OCI-LY7 (cell line): ENCODE measurements at regions not wholly inside any gene's neighbourhood (a gene's known extent, or its start where the extent isn't known, plus 50 kb on each side); places are given as distances from the start of the nearest gene placed in this dataset.

Experiments
- BruUV-seq: library from RNA; stranded (reverse); fragments of 400-500 nt; replicated peaks from 2 replicates; lab custom pipeline; 2021; lab: Mats Ljungman, UMichigan
- CTCF ChIA-PET: fragments of 300-600 bp; sonication (Branson Sonifier 250); formaldehyde crosslinking; loops from one replicate; lab custom pipeline; 2022; ENCODE audit warnings: antibody characterized with exemption; ENCODE audit not compliant: unreplicated experiment; lab: Charles Lee
- POLR2A ChIA-PET: fragments of 300-600 bp; sonication (Branson Sonifier 250); formaldehyde crosslinking; loops from one replicate; lab custom pipeline; 2022; ENCODE audit warnings: antibody characterized with exemption; lab: Charles Lee
- DNase-seq: peaks from one replicate; pipeline ENCODE4 v3.0.0-alpha.2; 2015; ENCODE audit warnings: low spot score
- H2AFZ ChIP-seq: fragments of 200-600 bp; sonication (generic), shearing (Covaris generic); 2 replicates; pipeline ENCODE4 v1.6.1; 2014; ENCODE audit warnings: mild to moderate bottlenecking, antibody characterized with exemption, low read length, moderate library complexity
- H3K27ac ChIP-seq: fragments of 200-600 bp; sonication (generic); 2 replicates; pipeline ENCODE4 v1.5.1; 2014; ENCODE audit warnings: mixed run types, low read depth, mild to moderate bottlenecking, moderate library complexity, low read length, inconsistent platforms; ENCODE audit not compliant: poor library complexity, severe bottlenecking
- H3K36me3 ChIP-seq: fragments of 200-600 bp; sonication (generic); 2 replicates; pipeline ENCODE4 v1.6.1; 2014; ENCODE audit warnings: mild to moderate bottlenecking, antibody characterized with exemption, low read length, moderate library complexity, mixed read lengths; ENCODE audit not compliant: insufficient read depth
- H3K4me1 ChIP-seq: fragments of 200-600 bp; sonication (generic); 2 replicates; pipeline ENCODE4 v1.5.1; 2014; ENCODE audit warnings: mild to moderate bottlenecking, low read length; ENCODE audit not compliant: insufficient read depth, poor library complexity, severe bottlenecking
- H3K4me2 ChIP-seq: fragments of 200-600 bp; sonication (generic); 2 replicates; pipeline ENCODE4 v1.6.1; 2014; ENCODE audit warnings: mild to moderate bottlenecking, low read length
- H3K4me3 ChIP-seq: fragments of 200-600 bp; sonication (generic); 2 replicates; pipeline ENCODE4 v1.5.1; 2014; ENCODE audit warnings: mild to moderate bottlenecking, low read depth, low read length; ENCODE audit not compliant: poor library complexity, severe bottlenecking
- H3K79me2 ChIP-seq: fragments of 200-600 bp; sonication (generic); 2 replicates; pipeline ENCODE4 v1.6.1; 2016; ENCODE audit warnings: low read depth, mild to moderate bottlenecking, low read length, moderate library complexity, mixed read lengths; ENCODE audit not compliant: insufficient read depth
- H3K9me2 ChIP-seq: fragments of 200-600 bp; sonication (generic); 2 replicates; pipeline ENCODE4 v1.6.1; 2016; ENCODE audit warnings: mild to moderate bottlenecking, low read length, mixed read lengths; ENCODE audit not compliant: insufficient read depth
- H3K9me3 ChIP-seq: fragments of 200-600 bp; sonication (generic); 2 replicates; pipeline ENCODE4 v1.6.1; 2014; ENCODE audit warnings: mild to moderate bottlenecking, mixed run types, low read length, mixed read lengths
- H4K20me1 ChIP-seq: fragments of 200-600 bp; sonication (generic); 2 replicates; pipeline ENCODE4 v1.6.1; 2014; ENCODE audit warnings: mild to moderate bottlenecking, antibody characterized with exemption, low read length, moderate library complexity, mixed read lengths; ENCODE audit not compliant: insufficient read depth
- CTCF ChIP-seq: fragments of 200-600 bp; sonication (generic); conservative IDR thresholded peaks from 2 replicates; pipeline ENCODE4 v1.5.1; 2014; ENCODE audit warnings: mild to moderate bottlenecking, antibody characterized with exemption, low read length, moderate library complexity, mixed read lengths
- EZH2phosphoT487 ChIP-seq: fragments of 200-600 bp; sonication (generic); IDR thresholded peaks from 2 replicates; pipeline ENCODE4 v1.6.1; 2018; ENCODE audit warnings: low read depth, borderline replicate concordance, mild to moderate bottlenecking, mixed run types, antibody characterized with exemption, low read length, moderate library complexity, mixed read lengths
- intact Hi-C: fragments of 100-400 bp; cut with micrococcal nuclease; formaldehyde crosslinking; loops from one replicate; pipeline ENCODE4 v1.10.0; 2022; ENCODE audit not compliant: unreplicated experiment

GRCh38 chr10:4639960-4640359 lies 186.0 kb upstream of the AKR1E2 start:
- Histone ChIP-seq H3K27ac (no peak overlapping the region), H3K4me1 (no peaks in the 10 kb centered on the region), H3K79me2 (no peaks in the 10 kb centered on the region), H3K9me2 (no peaks in the 10 kb centered on the region), H3K36me3 (no peaks in the 10 kb centered on the region), H4K20me1 (no peaks in the 10 kb centered on the region), H3K4me3 (no peak overlapping the region), H2AFZ (no peak overlapping the region), H3K9me3 (no peaks in the 10 kb centered on the region), H3K4me2 (no peak overlapping the region)
- DNase-seq: no peak
- BruUV-seq: no TSS peak
- intact Hi-C loops: no loop called here
- TF ChIP-seq EZH2phosphoT487 (no peak), CTCF (no peak)
- CTCF ChIA-PET: no interaction called here
- POLR2A ChIA-PET: no interaction called here

- Histone ChIP-seq H3K4me3 (no peak overlapping the region), H3K4me1 (no peaks in the 10 kb centered on the region), H3K27ac (no peak overlapping the region), H3K9me2 (no peaks in the 10 kb centered on the region), H4K20me1 (no peaks in the 10 kb centered on the region), H3K4me2 (no peak overlapping the region), H3K79me2 (no peaks in the 10 kb centered on the region), H2AFZ (no peak overlapping the region), H3K9me3 (no peaks in the 10 kb centered on the region), H3K36me3 (no peaks in the 10 kb centered on the region)
- no peak for DNase-seq
- CTCF ChIA-PET: no interaction called here
- intact Hi-C loops: no loop called here
- POLR2A ChIA-PET: no interaction called here
- TF ChIP-seq CTCF (no peak), EZH2phosphoT487 (no peak)
- BruUV-seq: no TSS peak
Observed at GRCh38 chr10:4638099-4638498, 187.9 kb upstream of the AKR1E2 start.

GRCh38 chr10:4637657-4638056 lies 188.3 kb upstream of the AKR1E2 start:
- intact Hi-C loops: no loop called here
- H3K4me3 ChIP-seq: no peak overlapping the region

More at GRCh38 chr10:4637657-4638056, 188.3 kb upstream of the AKR1E2 start:
- CTCF ChIA-PET: no interaction called here
- Histone ChIP-seq H3K9me3 (no peaks in the 10 kb centered on the region), H4K20me1 (no peaks in the 10 kb centered on the region), H3K9me2 (no peaks in the 10 kb centered on the region), H3K4me1 (no peaks in the 10 kb centered on the region), H3K27ac (no peak overlapping the region), H3K79me2 (no peaks in the 10 kb centered on the region), H2AFZ (no peak overlapping the region), H3K4me2 (no peak overlapping the region), H3K36me3 (no peaks in the 10 kb centered on the region)
- TF ChIP-seq CTCF (no peak), EZH2phosphoT487 (no peak)
- BruUV-seq: no TSS peak
- POLR2A ChIA-PET: no interaction called here
- no peak for DNase-seq
